WERI-Rb-1 (cell line): ENCODE measurements at regions not wholly inside any gene's neighbourhood (a gene's known extent, or its start where the extent isn't known, plus 50 kb on each side); places are given as distances from the start of the nearest gene placed in this dataset.

Experiments used
- DNase-seq: peaks from one replicate; pipeline ENCODE4 v3.0.0-alpha.2; 2020
- H3K27ac ChIP-seq: fragments of 250-450 bp; sonication (Bioruptor Pico); 2 replicates; pipeline ENCODE4 v1.5.1; 2020; ENCODE audit warnings: mild to moderate bottlenecking, moderate library complexity
- H3K27me3 ChIP-seq: fragments of 250-450 bp; sonication (Bioruptor Pico); 2 replicates; pipeline ENCODE4 v1.5.1; 2021; ENCODE audit warnings: mild to moderate bottlenecking, low read depth, moderate library complexity; ENCODE audit not compliant: insufficient read depth, severe bottlenecking
- H3K36me3 ChIP-seq: fragments of 250-450 bp; sonication (Bioruptor Pico); 2 replicates; pipeline ENCODE4 v1.5.1; 2020; ENCODE audit warnings: mild to moderate bottlenecking, moderate library complexity
- H3K4me3 ChIP-seq: 2 replicates; pipeline ENCODE4 v1.5.1; 2011; ENCODE audit warnings: low read depth, mild to moderate bottlenecking, control low read depth, low read length
- H3K9me3 ChIP-seq: fragments of 250-450 bp; sonication (Bioruptor Pico); 2 replicates; pipeline ENCODE4 v1.5.1; 2021; ENCODE audit warnings: mild to moderate bottlenecking, moderate library complexity; ENCODE audit not compliant: severe bottlenecking
- CTCF ChIP-seq: IDR thresholded peaks from 2 replicates; pipeline ENCODE4 v1.5.1; 2011; ENCODE audit warnings: low read depth, mild to moderate bottlenecking, control low read depth, inconsistent platforms, low read length

GRCh38 chr1:101079341-101079740 is 53.8 kb upstream of the DPH5 start:
- no peaks in the 10 kb centered on the region for H3K9me3 ChIP-seq
- no peak for TF ChIP-seq CTCF
- DNase-seq, result no peak
- no peak overlapping the region for H3K27ac ChIP-seq
- H3K27me3 ChIP-seq, result no peaks in the 10 kb centered on the region
- no peak overlapping the region for H3K4me3 ChIP-seq
- no peaks in the 10 kb centered on the region for H3K36me3 ChIP-seq

GRCh38 chr1:101077849-101078248 is 52.3 kb upstream of the DPH5 start:
- no peak overlapping the region for H3K4me3 ChIP-seq
- no peak overlapping the region for H3K27ac ChIP-seq
- TF ChIP-seq CTCF, result no peak

GRCh38 chr1:101075926-101076325 is 50.3 kb upstream of the DPH5 start:
- TF ChIP-seq CTCF, result no peak
- Histone ChIP-seq H3K27ac (no peak overlapping the region), H3K9me3 (no peaks in the 10 kb centered on the region), H3K36me3 (no peaks in the 10 kb centered on the region), H3K4me3 (no peak overlapping the region), H3K27me3 (no peaks in the 10 kb centered on the region)
- no peak for DNase-seq

More at GRCh38 chr1:101077849-101078248, 52.3 kb upstream of the DPH5 start:
- DNase-seq, result no peak
- H3K36me3 ChIP-seq, result no peaks in the 10 kb centered on the region
- no peaks in the 10 kb centered on the region for H3K9me3 ChIP-seq
- H3K27me3 ChIP-seq, result no peaks in the 10 kb centered on the region
